Endodermal cell (in vitro differentiated cells): ENCODE measurements at regions not wholly inside any gene's neighbourhood (a gene's known extent, or its start where the extent isn't known, plus 50 kb on each side); places are given as distances from the start of the nearest gene placed in this dataset.

Source experiments
- DNase-seq: peaks from one replicate; pipeline ENCODE4 v3.0.0-alpha.2; 2017
- H3K27ac ChIP-seq: 2 replicates; pipeline ENCODE4 v1.5.1; 2013; ENCODE audit warnings: mild to moderate bottlenecking, low read depth, low read length, moderate library complexity
- H3K27me3 ChIP-seq: 2 replicates; pipeline ENCODE4 v1.6.1; 2013; ENCODE audit warnings: mild to moderate bottlenecking, low read length, moderate library complexity; ENCODE audit not compliant: insufficient read depth, control insufficient read depth, poor library complexity, severe bottlenecking
- H3K36me3 ChIP-seq: 2 replicates; pipeline ENCODE4 v1.7.0; 2013; ENCODE audit warnings: mild to moderate bottlenecking, low read length, moderate library complexity; ENCODE audit not compliant: control insufficient read depth, insufficient read depth
- H3K4me1 ChIP-seq: one replicate; pipeline ENCODE4 v1.7.0; 2013; ENCODE audit warnings: low read length; ENCODE audit not compliant: control insufficient read depth, insufficient read depth
- H3K4me3 ChIP-seq: 2 replicates; pipeline ENCODE4 v1.5.1; 2013; ENCODE audit warnings: mild to moderate bottlenecking, low read length, moderate library complexity
- H3K9ac ChIP-seq: 2 replicates; pipeline ENCODE4 v1.6.1; 2013; ENCODE audit warnings: mild to moderate bottlenecking, low read length, moderate library complexity; ENCODE audit not compliant: poor library complexity, severe bottlenecking; ENCODE audit errors: extremely low read depth
- H3K9me3 ChIP-seq: 2 replicates; pipeline ENCODE4 v1.6.1; 2013; ENCODE audit warnings: mild to moderate bottlenecking, low read length, moderate library complexity; ENCODE audit not compliant: control insufficient read depth
- H3K27ac Mint-ChIP-seq: 2 replicates; pipeline ENCODE4 v1.8.0; 2020; ENCODE audit warnings: mixed read lengths
- H3K27me3 Mint-ChIP-seq: 2 replicates; pipeline ENCODE4 v1.8.0; 2021; ENCODE audit warnings: mild to moderate bottlenecking, mixed read lengths; ENCODE audit not compliant: insufficient read depth
- H3K36me3 Mint-ChIP-seq: 2 replicates; pipeline ENCODE4 v1.8.0; 2020; ENCODE audit warnings: low read depth, mixed read lengths
- H3K4me1 Mint-ChIP-seq: 2 replicates; pipeline ENCODE4 v1.8.0; 2020; ENCODE audit warnings: mixed read lengths
- H3K4me3 Mint-ChIP-seq: 2 replicates; pipeline ENCODE4 v1.8.0; 2020; ENCODE audit warnings: mild to moderate bottlenecking, moderate library complexity, mixed read lengths
- H3K9me3 Mint-ChIP-seq: 2 replicates; pipeline ENCODE4 v1.8.0; 2020; ENCODE audit warnings: mild to moderate bottlenecking, mixed read lengths
- WGBS, 2 experiments: methylation state at CpG; one replicate each; pipeline versions ENCODE4 v1.1.5 to v1.1.7; 2013; ENCODE audit warnings: missing lambda C conversion rate in 2 of 2, mixed read lengths in 1 of 2; ENCODE audit not compliant: insufficient coverage in 1 of 2, insufficient read length in 1 of 2; 5-methylcytosine and 5-hydroxymethylcytosine counted together
- TF ChIP-seq, protein P1 (sequence below): fragments of 200-600 bp; sonication (generic); conservative IDR thresholded peaks from 2 replicates; pipeline ENCODE4 v1.5.0; 2021; ENCODE audit warnings: antibody characterized with exemption, mild to moderate bottlenecking

GRCh38 chr2:64928813-64929212 lies 60.4 kb upstream of the SLC1A4 start:
- H3K9ac ChIP-seq = no peak overlapping the region
- H3K27me3 ChIP-seq = no peaks in the 10 kb centered on the region
- 60 to 86% methylated on average over 1 of the region's 1 CpG for WGBS, 2 experiments
- Mint-ChIP-seq H3K4me3 (no peak overlapping the region), H3K9me3 (peaks cover 28% of the 10 kb centered on the region), H3K27me3 (peaks cover 9% of the 10 kb centered on the region), H3K36me3 (peaks cover 3% of the 10 kb centered on the region), H3K27ac (no peak overlapping the region), H3K4me1 (peaks cover 3% of the 10 kb centered on the region)
- TF ChIP-seq, protein P1, sequence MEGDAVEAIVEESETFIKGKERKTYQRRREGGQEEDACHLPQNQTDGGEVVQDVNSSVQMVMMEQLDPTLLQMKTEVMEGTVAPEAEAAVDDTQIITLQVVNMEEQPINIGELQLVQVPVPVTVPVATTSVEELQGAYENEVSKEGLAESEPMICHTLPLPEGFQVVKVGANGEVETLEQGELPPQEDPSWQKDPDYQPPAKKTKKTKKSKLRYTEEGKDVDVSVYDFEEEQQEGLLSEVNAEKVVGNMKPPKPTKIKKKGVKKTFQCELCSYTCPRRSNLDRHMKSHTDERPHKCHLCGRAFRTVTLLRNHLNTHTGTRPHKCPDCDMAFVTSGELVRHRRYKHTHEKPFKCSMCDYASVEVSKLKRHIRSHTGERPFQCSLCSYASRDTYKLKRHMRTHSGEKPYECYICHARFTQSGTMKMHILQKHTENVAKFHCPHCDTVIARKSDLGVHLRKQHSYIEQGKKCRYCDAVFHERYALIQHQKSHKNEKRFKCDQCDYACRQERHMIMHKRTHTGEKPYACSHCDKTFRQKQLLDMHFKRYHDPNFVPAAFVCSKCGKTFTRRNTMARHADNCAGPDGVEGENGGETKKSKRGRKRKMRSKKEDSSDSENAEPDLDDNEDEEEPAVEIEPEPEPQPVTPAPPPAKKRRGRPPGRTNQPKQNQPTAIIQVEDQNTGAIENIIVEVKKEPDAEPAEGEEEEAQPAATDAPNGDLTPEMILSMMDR = no peak
- H3K9me3 ChIP-seq = no peaks in the 10 kb centered on the region
- H3K4me1 ChIP-seq = no peaks in the 10 kb centered on the region
- H3K27ac ChIP-seq = no peak overlapping the region
- no peaks in the 10 kb centered on the region for H3K36me3 ChIP-seq
- H3K4me3 ChIP-seq = no peak overlapping the region
- DNase-seq = no peak

DNA sequence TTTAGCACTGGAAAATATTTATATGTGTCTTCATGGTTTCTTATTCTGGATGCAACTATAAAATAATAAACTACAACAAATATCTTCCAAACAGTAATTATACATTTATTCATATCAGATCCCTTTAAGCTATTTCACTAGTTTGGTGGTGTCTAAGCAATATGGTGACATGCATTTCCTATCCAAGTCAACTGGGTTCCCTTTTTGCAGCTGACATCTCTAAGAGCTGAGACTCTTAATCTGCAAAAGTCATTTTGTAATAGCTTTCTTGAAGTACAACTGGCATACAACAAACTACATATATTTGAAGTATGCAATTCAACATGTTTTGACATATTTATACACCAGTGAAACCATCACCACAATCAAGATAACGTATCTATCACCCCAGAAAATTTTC lies 59.9 kb upstream of the SLC1A4 start:
- Histone ChIP-seq H3K4me3 (no peak overlapping the region), H3K27ac (no peak overlapping the region), H3K9me3 (no peaks in the 10 kb centered on the region), H3K27me3 (no peaks in the 10 kb centered on the region), H3K36me3 (no peaks in the 10 kb centered on the region), H3K4me1 (no peaks in the 10 kb centered on the region), H3K9ac (no peak overlapping the region)
- Mint-ChIP-seq H3K4me1 (peaks cover 3% of the 10 kb centered on the region), H3K36me3 (peaks cover 3% of the 10 kb centered on the region), H3K4me3 (no peak overlapping the region), H3K27ac (no peak overlapping the region), H3K27me3 (peaks cover 15% of the 10 kb centered on the region), H3K9me3 (peaks cover 28% of the 10 kb centered on the region)
- DNase-seq = no peak
- TF ChIP-seq, protein P1 = no peak
- WGBS, 2 experiments = 72 to 91% methylated on average over 1 of the region's 1 CpG

GRCh38 chr2:64930258-64930671 lies 58.9 kb upstream of the SLC1A4 start:
- H3K27ac Mint-ChIP-seq = no peak overlapping the region
- peaks cover 3% of the 10 kb centered on the region for H3K4me1 Mint-ChIP-seq
- WGBS, 2 experiments = 88 to 100% methylated on average over 1 of the region's 1 CpG

More at GRCh38 chr2:64930258-64930671, 58.9 kb upstream of the SLC1A4 start:
- Histone ChIP-seq H3K27me3 (no peaks in the 10 kb centered on the region), H3K9ac (no peak overlapping the region), H3K4me1 (no peaks in the 10 kb centered on the region), H3K9me3 (no peaks in the 10 kb centered on the region), H3K36me3 (no peaks in the 10 kb centered on the region), H3K4me3 (no peak overlapping the region), H3K27ac (no peak overlapping the region)
- TF ChIP-seq, protein P1 = no peak
- H3K9me3 Mint-ChIP-seq = peaks cover 27% of the 10 kb centered on the region
- no peak overlapping the region for H3K4me3 Mint-ChIP-seq
- peaks cover 3% of the 10 kb centered on the region for H3K36me3 Mint-ChIP-seq
- H3K27me3 Mint-ChIP-seq = peaks cover 18% of the 10 kb centered on the region
- no peak for DNase-seq
